IMR-90 (cell line): ENCODE measurements at regions not wholly inside any gene's neighbourhood (a gene's known extent, or its start where the extent isn't known, plus 50 kb on each side); places are given as distances from the start of the nearest gene placed in this dataset.

Source experiments
- ATAC-seq: fragments of 200-7000 bp; cut with Tn5 transposase; 2 replicates; pipeline ENCODE4 v1.9.1; 2020; ENCODE audit warnings: low read depth, mild to moderate bottlenecking, moderate library complexity
- BruUV-seq: library from RNA; stranded (reverse); fragments of 400-500 nt; replicated peaks from 2 replicates; lab custom pipeline; 2021; lab: Mats Ljungman, UMichigan
- CTCF ChIA-PET: fragments of 300-600 bp; formaldehyde crosslinking; extraction: SDS; loops from one replicate; lab custom pipeline; 2021; ENCODE audit warnings: antibody characterized with exemption; lab: Yijun Ruan, JAX
- POLR2A ChIA-PET: fragments of 300-600 bp; sonication (Branson Sonifier 250); formaldehyde crosslinking; loops from one replicate; lab custom pipeline; 2022; ENCODE audit warnings: antibody characterized with exemption; ENCODE audit not compliant: unreplicated experiment; lab: Charles Lee
- DNase-seq: peaks from one replicate; pipeline ENCODE4 v3.0.0; 2013
- H2AFZ ChIP-seq: replicated peaks from 2 replicates; pipeline ENCODE3; 2013; ENCODE audit warnings: low read length, mild to moderate bottlenecking; ENCODE audit not compliant: poor library complexity
- H2AK5ac ChIP-seq: 2 replicates; pipeline ENCODE4 v1.6.1; 2013; ENCODE audit warnings: low read depth, low read length, inconsistent platforms
- H2AK9ac ChIP-seq: replicated peaks from 2 replicates; pipeline ENCODE3; 2013; ENCODE audit warnings: mild to moderate bottlenecking, low read depth, low read length, moderate library complexity; ENCODE audit not compliant: poor library complexity
- H2BK120ac ChIP-seq: 2 replicates; pipeline ENCODE4 v1.6.1; 2013; ENCODE audit warnings: low read depth, low read length, inconsistent platforms
- H2BK15ac ChIP-seq: 3 replicates; pipeline ENCODE4 v1.6.1; 2013; ENCODE audit warnings: low read depth, low read length, inconsistent platforms
- H2BK20ac ChIP-seq: 2 replicates; pipeline ENCODE4 v1.6.1; 2013; ENCODE audit warnings: low read depth, mild to moderate bottlenecking, inconsistent platforms, low read length, moderate library complexity
- H2BK5ac ChIP-seq: 2 replicates; pipeline ENCODE4 v1.6.1; 2013; ENCODE audit warnings: mild to moderate bottlenecking, low read depth, low read length, inconsistent platforms; ENCODE audit not compliant: poor library complexity, severe bottlenecking
- H3K14ac ChIP-seq: replicated peaks from 2 replicates; pipeline ENCODE4 v1.6.1; 2013; ENCODE audit warnings: low read depth, low read length, inconsistent platforms
- H3K18ac ChIP-seq: 2 replicates; pipeline ENCODE4 v1.6.1; 2013; ENCODE audit warnings: low read depth, low read length, control low read depth
- H3K23ac ChIP-seq: 2 replicates; pipeline ENCODE4 v1.6.1; 2013; ENCODE audit warnings: low read depth, low read length, inconsistent platforms
- H3K27ac ChIP-seq: 2 replicates; pipeline ENCODE4 v1.5.1; 2013; ENCODE audit warnings: mild to moderate bottlenecking, control low read depth, low read length; ENCODE audit not compliant: insufficient read depth
- H3K27me3 ChIP-seq: 2 replicates; pipeline ENCODE4 v1.6.1; 2013; ENCODE audit warnings: low read length; ENCODE audit not compliant: control insufficient read depth, insufficient read depth
- H3K36me3 ChIP-seq: 2 replicates; pipeline ENCODE4 v1.6.1; 2013; ENCODE audit warnings: low read length, mixed read lengths; ENCODE audit not compliant: control insufficient read depth, insufficient read depth
- H3K4ac ChIP-seq: 2 replicates; pipeline ENCODE4 v1.6.1; 2013; ENCODE audit warnings: low read depth, low read length, inconsistent platforms
- H3K4me1 ChIP-seq: 2 replicates; pipeline ENCODE4 v1.6.1; 2013; ENCODE audit warnings: low read length, mixed read lengths; ENCODE audit not compliant: control insufficient read depth, insufficient read depth
- H3K4me2 ChIP-seq: 2 replicates; pipeline ENCODE4 v1.6.1; 2013; ENCODE audit warnings: low read depth, mild to moderate bottlenecking, control low read depth, low read length, moderate library complexity
- H3K4me3 ChIP-seq: 2 replicates; pipeline ENCODE4 v1.5.1; 2013; ENCODE audit warnings: low read depth, mild to moderate bottlenecking, control low read depth, low read length, moderate library complexity; ENCODE audit not compliant: insufficient read depth
- H3K56ac ChIP-seq: 2 replicates; pipeline ENCODE4 v1.6.1; 2013; ENCODE audit warnings: low read length, inconsistent platforms; ENCODE audit not compliant: insufficient read depth; ENCODE audit errors: extremely low read depth
- H3K79me1 ChIP-seq, 2 experiments: 2 replicates each; pipeline ENCODE4 v1.6.1; 2013; ENCODE audit warnings: low read length in 2 of 2, inconsistent platforms in 1 of 2, low read depth in 1 of 2
- H3K9ac ChIP-seq: 2 replicates; pipeline ENCODE4 v1.6.1; 2013; ENCODE audit warnings: low read depth, low read length, control low read depth
- H3K9me1 ChIP-seq: 2 replicates; pipeline ENCODE4 v1.6.1; 2013; ENCODE audit warnings: low read length, inconsistent platforms; ENCODE audit not compliant: insufficient read depth
- H3K9me3 ChIP-seq: 2 replicates; pipeline ENCODE4 v1.6.1; 2013; ENCODE audit warnings: low read length; ENCODE audit not compliant: control insufficient read depth, insufficient read depth
- H4K20me1 ChIP-seq: 2 replicates; pipeline ENCODE4 v1.6.1; 2013; ENCODE audit warnings: low read length, inconsistent platforms; ENCODE audit not compliant: insufficient read depth
- H4K5ac ChIP-seq: 2 replicates; pipeline ENCODE4 v1.6.1; 2013; ENCODE audit warnings: mild to moderate bottlenecking, low read depth, low read length, control low read depth
- H4K8ac ChIP-seq, 2 experiments: 2 replicates each; pipeline ENCODE4 v1.6.1; 2013; ENCODE audit warnings: low read depth in 2 of 2, low read length in 2 of 2, control low read depth in 1 of 2, inconsistent platforms in 1 of 2
- H4K91ac ChIP-seq: 2 replicates; pipeline ENCODE4 v1.6.1; 2013; ENCODE audit warnings: low read depth, low read length, inconsistent platforms; ENCODE audit not compliant: insufficient read depth
- BHLHE40 ChIP-seq: fragments of 150-350 bp; IDR thresholded peaks from 2 replicates; pipeline ENCODE4 v1.6.1; 2016; ENCODE audit warnings: mild to moderate bottlenecking, low read depth, low read length
- CHD1 ChIP-seq: IDR thresholded peaks from 2 replicates; pipeline ENCODE4 v1.6.1; 2012; ENCODE audit warnings: low read depth, low read length, improper control_type of control experiment
- CTCF ChIP-seq: conservative IDR thresholded peaks from 2 replicates; pipeline ENCODE4 v1.5.1; 2012; ENCODE audit warnings: mild to moderate bottlenecking, low read depth, low read length, improper control_type of control experiment
- FOS ChIP-seq: fragments of 150-350 bp; IDR thresholded peaks from 2 replicates; pipeline ENCODE4 v1.6.1; 2016; ENCODE audit warnings: low read depth, low read length
- NFE2L2 ChIP-seq: fragments of 150-350 bp; IDR thresholded peaks from 2 replicates; pipeline ENCODE4 v1.6.1; 2016; ENCODE audit warnings: low read depth, mild to moderate bottlenecking, low read length
- RAD21 ChIP-seq: IDR thresholded peaks from 2 replicates; pipeline ENCODE4 v1.6.1; 2012; ENCODE audit warnings: low read length, improper control_type of control experiment
- RCOR1 ChIP-seq: IDR thresholded peaks from 2 replicates; pipeline ENCODE4 v1.6.1; 2012; ENCODE audit warnings: mild to moderate bottlenecking, low read length, improper control_type of control experiment; ENCODE audit not compliant: insufficient replicate concordance
- RFX5 ChIP-seq: IDR thresholded peaks from 2 replicates; pipeline ENCODE4 v1.8.0; 2012; ENCODE audit warnings: low read depth, mild to moderate bottlenecking, low read length, moderate library complexity
- WGBS, 2 experiments: methylation state at CpG; one replicate each; pipeline versions ENCODE4 v1.1.5 to v1.1.7; 2013; ENCODE audit warnings: missing lambda C conversion rate in 2 of 2; ENCODE audit not compliant: insufficient read length in 1 of 2; ENCODE audit errors: extremely low coverage in 2 of 2; 5-methylcytosine and 5-hydroxymethylcytosine counted together
- dilution Hi-C: fragments of 300-500 bp; cut with HindIII; formaldehyde crosslinking; loops from one replicate; pipeline ENCODE4 v1.14.3; 2018; ENCODE audit warnings: low sequenced_read_pairs; ENCODE audit not compliant: unreplicated experiment
- in situ Hi-C: fragments of 300-500 bp; cut with MboI; formaldehyde crosslinking; loops from 3 replicates; pipeline ENCODE4 v1.14.3; 2019; ENCODE audit warnings: low sequenced_read_pairs, inconsistent platforms, mixed read lengths
- intact Hi-C: fragments of 100-400 bp; cut with micrococcal nuclease; formaldehyde crosslinking; loops from 2 replicates; pipeline ENCODE4 v1.10.0; 2022

GRCh38 chr22:22127100-22127499, 117.5 kb upstream of the VPREB1 start:
- H2BK5ac ChIP-seq, result no peak overlapping the region
- H2AFZ ChIP-seq, result no peak overlapping the region
- H4K8ac ChIP-seq, result no peak overlapping the region
- ChIA-PET CTCF (no interaction called here), POLR2A (no interaction called here)
- H3K27ac ChIP-seq, result no peak overlapping the region
- H3K27me3 ChIP-seq, result peaks cover 24% of the 10 kb centered on the region
- no peak overlapping the region for H3K56ac ChIP-seq
- no peak for TF ChIP-seq RFX5
- TF ChIP-seq RAD21, result no peak
- TF ChIP-seq NFE2L2, result no peak
- TF ChIP-seq CHD1, result no peak
- TF ChIP-seq FOS, result no peak
- no peak for TF ChIP-seq BHLHE40
- TF ChIP-seq CTCF, result no peak
- TF ChIP-seq RCOR1, result no peak
- ATAC-seq (no peak), DNase-seq (no peak)
- WGBS, 2 experiments, result no CpG with 5 or more reads among the region's 5 CpGs
- H4K20me1 ChIP-seq, result no peaks in the 10 kb centered on the region; the same call in 1 of the 2 replicates
- intact Hi-C loops, result no loop called here
- H3K4me2 ChIP-seq, result no peak overlapping the region
- no peak overlapping the region for H2BK120ac ChIP-seq
- H3K23ac ChIP-seq, result no peak overlapping the region
- H2BK15ac ChIP-seq, result no peak overlapping the region
- dilution Hi-C loops, result no loop called here
- H3K9ac ChIP-seq, result no peak overlapping the region
- no TSS peak for BruUV-seq
- no peak overlapping the region for H4K5ac ChIP-seq
- no peaks in the 10 kb centered on the region for H3K79me1 ChIP-seq
- H2BK20ac ChIP-seq, result no peak overlapping the region
- H3K4me3 ChIP-seq, result no peak overlapping the region
- H3K14ac ChIP-seq, result no peak overlapping the region
- in situ Hi-C loops, result no loop called here
- no peak overlapping the region for H4K91ac ChIP-seq
- no peak overlapping the region for H2AK5ac ChIP-seq
- no peak overlapping the region for H3K18ac ChIP-seq
- H3K9me3 ChIP-seq, result no peaks in the 10 kb centered on the region
- no peak overlapping the region for H2AK9ac ChIP-seq
- no peaks in the 10 kb centered on the region for H3K36me3 ChIP-seq
- H3K4me1 ChIP-seq, result no peaks in the 10 kb centered on the region
- no peaks in the 10 kb centered on the region for H3K9me1 ChIP-seq
- no peak overlapping the region for H3K4ac ChIP-seq
